ENCODE measurements at regions not wholly inside any gene's neighbourhood (a gene's known extent, or its start where the extent isn't known, plus 50 kb on each side); places are given as distances from the start of the nearest gene placed in this dataset.

DNA sequence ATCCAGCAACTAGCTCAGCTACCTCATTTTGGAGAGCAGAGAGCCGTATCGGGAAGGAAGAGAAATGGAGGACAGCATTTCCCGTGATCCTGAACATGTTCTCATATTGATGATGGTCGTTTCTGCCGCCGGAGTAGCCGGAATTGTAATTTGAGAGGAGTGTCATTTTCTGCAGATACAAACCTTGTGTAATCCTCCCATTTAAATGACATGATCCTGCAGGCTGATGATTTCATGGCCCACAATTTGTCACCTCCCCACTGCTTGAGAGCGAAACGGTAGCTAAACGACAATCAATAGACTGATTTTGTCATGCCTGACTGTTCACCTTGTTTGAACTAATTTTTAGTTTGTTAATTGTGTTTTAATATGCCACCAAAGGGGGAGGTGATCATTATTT lies 126.5 kb upstream of the CNTN6 start:
- TF ChIP-seq MIXL1 (CRISPR knock-in tag; IDR thresholded peaks at IDR 0.05) (no peak), CREB1 (IDR thresholded peaks at IDR 0.05) (no peak), CREB1 (CRISPR knock-in tag; IDR thresholded peaks at IDR 0.05) (no peak), SRSF1 (optimal IDR thresholded peaks at IDR 0.05; ENCODE audit: low read depth, low read length) (no peak), ZNF354B (CRISPR knock-in tag; IDR thresholded peaks at IDR 0.05) (no peak), CEBPB (IDR thresholded peaks at IDR 0.05; ENCODE audit: borderline replicate concordance, low read depth, low read length) (no peak), NCOR1 (IDR thresholded peaks at IDR 0.05; ENCODE audit: borderline replicate concordance, low read length) (no peak)
- TF ChIP-seq, protein P1, sequence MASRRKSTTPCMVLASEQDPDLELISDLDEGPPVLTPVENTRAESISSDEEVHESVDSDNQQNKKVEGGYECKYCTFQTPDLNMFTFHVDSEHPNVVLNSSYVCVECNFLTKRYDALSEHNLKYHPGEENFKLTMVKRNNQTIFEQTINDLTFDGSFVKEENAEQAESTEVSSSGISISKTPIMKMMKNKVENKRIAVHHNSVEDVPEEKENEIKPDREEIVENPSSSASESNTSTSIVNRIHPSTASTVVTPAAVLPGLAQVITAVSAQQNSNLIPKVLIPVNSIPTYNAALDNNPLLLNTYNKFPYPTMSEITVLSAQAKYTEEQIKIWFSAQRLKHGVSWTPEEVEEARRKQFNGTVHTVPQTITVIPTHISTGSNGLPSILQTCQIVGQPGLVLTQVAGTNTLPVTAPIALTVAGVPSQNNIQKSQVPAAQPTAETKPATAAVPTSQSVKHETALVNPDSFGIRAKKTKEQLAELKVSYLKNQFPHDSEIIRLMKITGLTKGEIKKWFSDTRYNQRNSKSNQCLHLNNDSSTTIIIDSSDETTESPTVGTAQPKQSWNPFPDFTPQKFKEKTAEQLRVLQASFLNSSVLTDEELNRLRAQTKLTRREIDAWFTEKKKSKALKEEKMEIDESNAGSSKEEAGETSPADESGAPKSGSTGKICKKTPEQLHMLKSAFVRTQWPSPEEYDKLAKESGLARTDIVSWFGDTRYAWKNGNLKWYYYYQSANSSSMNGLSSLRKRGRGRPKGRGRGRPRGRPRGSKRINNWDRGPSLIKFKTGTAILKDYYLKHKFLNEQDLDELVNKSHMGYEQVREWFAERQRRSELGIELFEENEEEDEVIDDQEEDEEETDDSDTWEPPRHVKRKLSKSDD (CRISPR knock-in tag; IDR thresholded peaks at IDR 0.05; ENCODE audit: low read depth) = no peak
- TF ChIP-seq, protein P2, sequence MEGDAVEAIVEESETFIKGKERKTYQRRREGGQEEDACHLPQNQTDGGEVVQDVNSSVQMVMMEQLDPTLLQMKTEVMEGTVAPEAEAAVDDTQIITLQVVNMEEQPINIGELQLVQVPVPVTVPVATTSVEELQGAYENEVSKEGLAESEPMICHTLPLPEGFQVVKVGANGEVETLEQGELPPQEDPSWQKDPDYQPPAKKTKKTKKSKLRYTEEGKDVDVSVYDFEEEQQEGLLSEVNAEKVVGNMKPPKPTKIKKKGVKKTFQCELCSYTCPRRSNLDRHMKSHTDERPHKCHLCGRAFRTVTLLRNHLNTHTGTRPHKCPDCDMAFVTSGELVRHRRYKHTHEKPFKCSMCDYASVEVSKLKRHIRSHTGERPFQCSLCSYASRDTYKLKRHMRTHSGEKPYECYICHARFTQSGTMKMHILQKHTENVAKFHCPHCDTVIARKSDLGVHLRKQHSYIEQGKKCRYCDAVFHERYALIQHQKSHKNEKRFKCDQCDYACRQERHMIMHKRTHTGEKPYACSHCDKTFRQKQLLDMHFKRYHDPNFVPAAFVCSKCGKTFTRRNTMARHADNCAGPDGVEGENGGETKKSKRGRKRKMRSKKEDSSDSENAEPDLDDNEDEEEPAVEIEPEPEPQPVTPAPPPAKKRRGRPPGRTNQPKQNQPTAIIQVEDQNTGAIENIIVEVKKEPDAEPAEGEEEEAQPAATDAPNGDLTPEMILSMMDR (CRISPR knock-in tag; IDR thresholded peaks at IDR 0.05) = no peak

Data from HepG2 (cell line).